Pancreas (tissue), 10 donors: ENCODE measurements at regions not wholly inside any gene's neighbourhood (a gene's known extent, or its start where the extent isn't known, plus 50 kb on each side); places are given as distances from the start of the nearest gene placed in this dataset.
A peak's percentile ranks its signal among the peaks of the same experiment; 100 is the strongest.

Experiments used
- ATAC-seq, 4 donors: fragments of 200-7000 bp; cut with Tn5 transposase; one replicate each; pipeline versions ENCODE4 v1.8.0 to v1.9.1; 2020; ENCODE audit warnings: mild to moderate bottlenecking in 4 of 4, moderate library complexity in 4 of 4
- DNase-seq, 6 donors: peaks; one replicate each; pipeline ENCODE4 v3.0.0-alpha.2; 2020
- FAIRE-seq: peaks from 2 replicates; lab custom pipeline; 2012; peaks lifted over from hg19 to GRCh38; lab: Jason Lieb, UNC
- H3K27ac ChIP-seq, 4 donors: fragments of 200-600 bp; sonication (generic); 1 replicate in 3 of 4; 2 replicates in 1 of 4; pipeline versions ENCODE4 v1.5.0 to v1.8.0; 2020
- H3K27me3 ChIP-seq, 4 donors: fragments of 200-600 bp; one replicate each; pipeline ENCODE4 v1.8.0; 2021
- H3K36me3 ChIP-seq, 3 donors: fragments of 200-600 bp; sonication (generic) in 1 of 3; one replicate each; pipeline versions ENCODE4 v1.5.0 to v1.8.0; 2020 to 2021
- H3K4me1 ChIP-seq, 3 donors: fragments of 200-600 bp; one replicate each; pipeline ENCODE4 v1.8.0; 2021
- H3K4me3 ChIP-seq, 4 donors: fragments of 200-600 bp; sonication (generic) in 2 of 4; one replicate each; pipeline versions ENCODE4 v1.5.0 to v1.8.0; 2020 to 2021
- H3K9me3 ChIP-seq, 4 donors: fragments of 200-600 bp; one replicate each; pipeline ENCODE4 v1.8.0; 2021
- CTCF ChIP-seq, 4 donors: fragments of 200-600 bp; sonication (generic) in 3 of 4; IDR thresholded peaks; one replicate each; pipeline versions ENCODE4 v1.5.0 to v1.8.0; 2021; ENCODE audit warnings: antibody characterized with exemption in 4 of 4
- WGBS, 2 donors: extraction: QIAGEN DNeasy Blood & Tissue Kit; methylation state at CpG; one replicate each; pipeline ENCODE4 v1.1.7; 2013; 5-methylcytosine and 5-hydroxymethylcytosine counted together
- intact Hi-C, 3 donors: fragments of 100-400 bp; cut with DNase I; formaldehyde crosslinking; loops; one replicate each; pipeline versions ENCODE4 v1.11.1 to v1.14.2; 2022
- donor health status: healthy with polysubstance abuse.
- donor health status: DM: no; HTN: no; CAD: no; lungs with moderate emphysema.
- donor health status: DM: no; HTN: no; CAD: no.
- donor health status: control.
- donor health status: control.
- donor health status: Bipolar disorder and iron deficiency.
- donor health status: DM: yes; HTN: yes; CAD: no.
- donor health status: DM: no; HTN: no; CAD: no.
- donor health status: DM: no; HTN: no; CAD: no.
- donor health status: DM: yes; HTN: yes; CAD: no.

GRCh38 chr3:21235491-21235890 lies 515.5 kb downstream of the ZNF385D start:
- no peak for TF ChIP-seq CTCF (IDR thresholded peaks at IDR 0.05)
- FAIRE-seq, result no peak
- H3K27ac ChIP-seq, result no peak overlapping the region
- no peaks in the 10 kb centered on the region for H3K4me1 ChIP-seq
- no peak overlapping the region for H3K4me3 ChIP-seq
- no peak for ATAC-seq
- no peaks in the 10 kb centered on the region for H3K27me3 ChIP-seq
- DNase-seq, result no peak
- WGBS, 2 donors, result 59 to 88% methylated on average over 4 of the region's 4 CpGs
- no peaks in the 10 kb centered on the region for H3K9me3 ChIP-seq
- H3K36me3 ChIP-seq, result no peaks in the 10 kb centered on the region
- intact Hi-C loops, result no loop called here

- H3K9me3 ChIP-seq, result no peaks in the 10 kb centered on the region
- no peaks in the 10 kb centered on the region for H3K36me3 ChIP-seq
- 57 to 66% methylated on average over 1 of the region's 1 CpG for WGBS, 2 donors
- no peak overlapping the region for H3K27ac ChIP-seq
- no peak for DNase-seq
- no peak for ATAC-seq
- intact Hi-C loops, result no loop called here
- no peaks in the 10 kb centered on the region for H3K4me1 ChIP-seq
- H3K27me3 ChIP-seq, result no peaks in the 10 kb centered on the region
- TF ChIP-seq CTCF (IDR thresholded peaks at IDR 0.05), result no peak
- no peak for FAIRE-seq
- H3K4me3 ChIP-seq, result no peak overlapping the region
These were observed 516.1 kb downstream of the ZNF385D start for GRCh38 chr3:21234933-21235332.

GRCh38 chr3:21229426-21230135 lies 521.4 kb downstream of the ZNF385D start:
- no peak for FAIRE-seq
- ATAC-seq, result no peak

GRCh38 chr3:21226086-21226485 lies 524.9 kb downstream of the ZNF385D start:
- H3K27ac ChIP-seq, result no peak overlapping the region
- no peaks in the 10 kb centered on the region for H3K4me1 ChIP-seq
- FAIRE-seq (no peak), DNase-seq (peak in 2 of 6 donors; percentile 7 to 34), ATAC-seq (no peak)
- WGBS, 2 donors, result 81 to 85% methylated on average over 13 of the region's 13 CpGs
- intact Hi-C loops, result no loop called here
- no peak for TF ChIP-seq CTCF (IDR thresholded peaks at IDR 0.05)
- H3K9me3 ChIP-seq, result no peaks in the 10 kb centered on the region
- H3K27me3 ChIP-seq, result no peaks in the 10 kb centered on the region
- no peaks in the 10 kb centered on the region for H3K36me3 ChIP-seq
- H3K4me3 ChIP-seq, result no peak overlapping the region

More at GRCh38 chr3:21229426-21230135, 521.4 kb downstream of the ZNF385D start:
- WGBS, 2 donors, result 15 to 19% methylated on average over 4 of the region's 4 CpGs
- no peak overlapping the region for H3K27ac ChIP-seq
- no peak for DNase-seq
- H3K9me3 ChIP-seq, result no peaks in the 10 kb centered on the region
- H3K27me3 ChIP-seq, result no peaks in the 10 kb centered on the region
- intact Hi-C loops, result no loop called here
- H3K36me3 ChIP-seq, result no peaks in the 10 kb centered on the region
- TF ChIP-seq CTCF (IDR thresholded peaks at IDR 0.05), result no peak
- no peak overlapping the region for H3K4me3 ChIP-seq
- H3K4me1 ChIP-seq, result no peaks in the 10 kb centered on the region

GRCh38 chr3:21220944-21221343 lies 530.1 kb downstream of the ZNF385D start:
- no peak for ATAC-seq
- TF ChIP-seq CTCF (IDR thresholded peaks at IDR 0.05), result no peak
- Histone ChIP-seq H3K27me3 (no peaks in the 10 kb centered on the region), H3K4me1 (no peaks in the 10 kb centered on the region), H3K36me3 (no peaks in the 10 kb centered on the region), H3K27ac (no peak overlapping the region), H3K9me3 (no peaks in the 10 kb centered on the region), H3K4me3 (no peak overlapping the region)
- intact Hi-C loops, result no loop called here
- FAIRE-seq, result no peak
- DNase-seq, result no peak
- 81 to 95% methylated on average over 1 of the region's 1 CpG for WGBS, 2 donors
